ENCODE measurements at regions not wholly inside any gene's neighbourhood (a gene's known extent, or its start where the extent isn't known, plus 50 kb on each side); places are given as distances from the start of the nearest gene placed in this dataset.

GRCh38 chr15:70503073-70503745 is 260.1 kb downstream of the UACA start:
- no peak overlapping the region for H3K4me3 ChIP-seq (ENCODE audit: low read length)
- no peak for DNase-seq (ENCODE audit: low read depth)

GRCh38 chr15:70502529-70502928 is 260.8 kb downstream of the UACA start:
- DNase-seq (ENCODE audit: low read depth) = no peak
- Histone ChIP-seq H3K9ac (ENCODE audit: low read length) (no peak overlapping the region), H3K4me1 (ENCODE audit: control insufficient read depth, insufficient read depth, low read length) (peaks cover 30% of the 10 kb centered on the region), H3K36me3 (ENCODE audit: control insufficient read depth, insufficient read depth, low read length, severe bottlenecking) (no peaks in the 10 kb centered on the region), H3K9me3 (ENCODE audit: control insufficient read depth, low read length) (no peaks in the 10 kb centered on the region), H3K4me3 (ENCODE audit: low read length) (no peak overlapping the region), H3K27me3 (replicated peaks; ENCODE audit: control insufficient read depth, insufficient read depth, low read length) (peaks cover 45% of the 10 kb centered on the region)

More at GRCh38 chr15:70503073-70503745, 260.1 kb downstream of the UACA start:
- H3K36me3 ChIP-seq (ENCODE audit: control insufficient read depth, insufficient read depth, low read length, severe bottlenecking) = no peaks in the 10 kb centered on the region
- peaks cover 38% of the 10 kb centered on the region for H3K27me3 ChIP-seq (replicated peaks; ENCODE audit: control insufficient read depth, insufficient read depth, low read length)
- H3K9me3 ChIP-seq (ENCODE audit: control insufficient read depth, low read length) = no peaks in the 10 kb centered on the region
- H3K4me1 ChIP-seq (ENCODE audit: control insufficient read depth, insufficient read depth, low read length) = peaks cover 35% of the 10 kb centered on the region
- no peak overlapping the region for H3K9ac ChIP-seq (ENCODE audit: low read length)

GRCh38 chr15:70501849-70502248 is 261.5 kb downstream of the UACA start:
- H3K36me3 ChIP-seq (ENCODE audit: control insufficient read depth, insufficient read depth, low read length, severe bottlenecking) = no peaks in the 10 kb centered on the region
- H3K4me1 ChIP-seq (ENCODE audit: control insufficient read depth, insufficient read depth, low read length) = peaks cover 30% of the 10 kb centered on the region
- peaks cover 48% of the 10 kb centered on the region for H3K27me3 ChIP-seq (replicated peaks; ENCODE audit: control insufficient read depth, insufficient read depth, low read length)
- no peak overlapping the region for H3K9ac ChIP-seq (ENCODE audit: low read length)
- H3K4me3 ChIP-seq (ENCODE audit: low read length) = no peak overlapping the region
- no peak for DNase-seq (ENCODE audit: low read depth)
- no peaks in the 10 kb centered on the region for H3K9me3 ChIP-seq (ENCODE audit: control insufficient read depth, low read length)

GRCh38 chr15:70501121-70501727 is 262.1 kb downstream of the UACA start:
- Histone ChIP-seq H3K36me3 (ENCODE audit: control insufficient read depth, insufficient read depth, low read length, severe bottlenecking) (no peaks in the 10 kb centered on the region), H3K9me3 (ENCODE audit: control insufficient read depth, low read length) (no peaks in the 10 kb centered on the region), H3K4me1 (ENCODE audit: control insufficient read depth, insufficient read depth, low read length) (peaks cover 28% of the 10 kb centered on the region), H3K9ac (ENCODE audit: low read length) (no peak overlapping the region), H3K27me3 (replicated peaks; ENCODE audit: control insufficient read depth, insufficient read depth, low read length) (peaks cover 48% of the 10 kb centered on the region), H3K4me3 (ENCODE audit: low read length) (no peak overlapping the region)
- no peak for DNase-seq (ENCODE audit: low read depth)

GRCh38 chr15:70499791-70500190 is 263.6 kb downstream of the UACA start:
- Histone ChIP-seq H3K4me3 (ENCODE audit: low read length) (no peak overlapping the region), H3K36me3 (ENCODE audit: control insufficient read depth, insufficient read depth, low read length, severe bottlenecking) (no peaks in the 10 kb centered on the region), H3K9ac (ENCODE audit: low read length) (no peak overlapping the region), H3K9me3 (ENCODE audit: control insufficient read depth, low read length) (no peaks in the 10 kb centered on the region), H3K27me3 (replicated peaks; ENCODE audit: control insufficient read depth, insufficient read depth, low read length) (peaks cover 48% of the 10 kb centered on the region), H3K4me1 (ENCODE audit: control insufficient read depth, insufficient read depth, low read length) (peaks cover 22% of the 10 kb centered on the region)
- no peak for DNase-seq (ENCODE audit: low read depth)

GRCh38 chr15:70498096-70498626 is 265.2 kb downstream of the UACA start:
- no peak overlapping the region for H3K4me3 ChIP-seq (ENCODE audit: low read length)
- no peaks in the 10 kb centered on the region for H3K9me3 ChIP-seq (ENCODE audit: control insufficient read depth, low read length)
- DNase-seq (ENCODE audit: low read depth) = no peak
- no peak overlapping the region for H3K9ac ChIP-seq (ENCODE audit: low read length)
- H3K4me1 ChIP-seq (ENCODE audit: control insufficient read depth, insufficient read depth, low read length) = peaks cover 20% of the 10 kb centered on the region
- H3K36me3 ChIP-seq (ENCODE audit: control insufficient read depth, insufficient read depth, low read length, severe bottlenecking) = no peaks in the 10 kb centered on the region
- H3K27me3 ChIP-seq (replicated peaks; ENCODE audit: control insufficient read depth, insufficient read depth, low read length) = peaks cover 40% of the 10 kb centered on the region

GRCh38 chr15:70497661-70498060 is 265.7 kb downstream of the UACA start:
- DNase-seq (ENCODE audit: low read depth) = no peak
- Histone ChIP-seq H3K9me3 (ENCODE audit: control insufficient read depth, low read length) (no peaks in the 10 kb centered on the region), H3K27me3 (replicated peaks; ENCODE audit: control insufficient read depth, insufficient read depth, low read length) (peaks cover 35% of the 10 kb centered on the region), H3K4me1 (ENCODE audit: control insufficient read depth, insufficient read depth, low read length) (peaks cover 25% of the 10 kb centered on the region), H3K4me3 (ENCODE audit: low read length) (no peak overlapping the region), H3K36me3 (ENCODE audit: control insufficient read depth, insufficient read depth, low read length, severe bottlenecking) (no peaks in the 10 kb centered on the region), H3K9ac (ENCODE audit: low read length) (no peak overlapping the region)

- Histone ChIP-seq H3K9ac (ENCODE audit: low read length) (no peak overlapping the region), H3K27me3 (replicated peaks; ENCODE audit: control insufficient read depth, insufficient read depth, low read length) (peaks cover 24% of the 10 kb centered on the region), H3K9me3 (ENCODE audit: control insufficient read depth, low read length) (no peaks in the 10 kb centered on the region), H3K4me3 (ENCODE audit: low read length) (no peak overlapping the region), H3K4me1 (ENCODE audit: control insufficient read depth, insufficient read depth, low read length) (peaks cover 39% of the 10 kb centered on the region), H3K36me3 (ENCODE audit: control insufficient read depth, insufficient read depth, low read length, severe bottlenecking) (no peaks in the 10 kb centered on the region)
- DNase-seq (ENCODE audit: low read depth) = no peak
Observed at GRCh38 chr15:70495991-70496599, 267.3 kb downstream of the UACA start.

- peak; percentile 96 for DNase-seq (ENCODE audit: low read depth)
- Histone ChIP-seq H3K4me3 (ENCODE audit: low read length) (peak overlapping the region; percentile 2), H3K36me3 (ENCODE audit: control insufficient read depth, insufficient read depth, low read length, severe bottlenecking) (no peaks in the 10 kb centered on the region), H3K9me3 (ENCODE audit: control insufficient read depth, low read length) (no peaks in the 10 kb centered on the region), H3K27me3 (replicated peaks; ENCODE audit: control insufficient read depth, insufficient read depth, low read length) (peaks cover 23% of the 10 kb centered on the region), H3K4me1 (ENCODE audit: control insufficient read depth, insufficient read depth, low read length) (peaks cover 39% of the 10 kb centered on the region), H3K9ac (ENCODE audit: low read length) (peak overlapping the region; percentile 4)
Observed at GRCh38 chr15:70494852-70495571, 268.3 kb downstream of the UACA start.

- H3K9ac ChIP-seq (ENCODE audit: low read length) = no peak overlapping the region
- no peak for DNase-seq (ENCODE audit: low read depth)
- no peak overlapping the region for H3K4me3 ChIP-seq (ENCODE audit: low read length)
- no peaks in the 10 kb centered on the region for H3K36me3 ChIP-seq (ENCODE audit: control insufficient read depth, insufficient read depth, low read length, severe bottlenecking)
- H3K9me3 ChIP-seq (ENCODE audit: control insufficient read depth, low read length) = no peaks in the 10 kb centered on the region
- peaks cover 22% of the 10 kb centered on the region for H3K27me3 ChIP-seq (replicated peaks; ENCODE audit: control insufficient read depth, insufficient read depth, low read length)
- H3K4me1 ChIP-seq (ENCODE audit: control insufficient read depth, insufficient read depth, low read length) = peaks cover 39% of the 10 kb centered on the region
Observed at GRCh38 chr15:70494517-70494851, 268.9 kb downstream of the UACA start.

Measured in adipocyte (in vitro differentiated cells).